Mucosa of descending colon (tissue), 3 donors: ENCODE measurements at regions not wholly inside any gene's neighbourhood (a gene's known extent, or its start where the extent isn't known, plus 50 kb on each side); places are given as distances from the start of the nearest gene placed in this dataset.

Source experiments
- ATAC-seq: fragments of 200-7000 bp; cut with Tn5 transposase; one replicate; pipeline ENCODE4 v1.9.1; 2020; ENCODE audit warnings: mild to moderate bottlenecking, moderate library complexity
- DNase-seq, 3 donors: peaks; one replicate each; pipeline ENCODE4 v3.0.0-alpha.2; 2020
- H3K36me3 ChIP-seq: fragments of 200-600 bp; one replicate; pipeline ENCODE4 v1.8.0; 2021; ENCODE audit warnings: low read depth, mild to moderate bottlenecking
- H3K4me1 ChIP-seq: fragments of 200-600 bp; one replicate; pipeline ENCODE4 v1.8.0; 2021; ENCODE audit warnings: low read depth, mild to moderate bottlenecking
- H3K4me3 ChIP-seq: fragments of 200-600 bp; one replicate; pipeline ENCODE4 v1.8.0; 2021; ENCODE audit warnings: mild to moderate bottlenecking
- H3K9me3 ChIP-seq: fragments of 200-600 bp; one replicate; pipeline ENCODE4 v1.8.0; 2021; ENCODE audit warnings: mild to moderate bottlenecking
- CTCF ChIP-seq: fragments of 200-600 bp; IDR thresholded peaks from one replicate; pipeline ENCODE4 v1.8.0; 2022; ENCODE audit warnings: antibody characterized with exemption, mild to moderate bottlenecking
- intact Hi-C, 2 donors: fragments of 100-400 bp; cut with DNase I in 1 of 2; cut with micrococcal nuclease in 1 of 2; formaldehyde crosslinking; loops; one replicate each; pipeline versions ENCODE4 v1.11.0 to v1.11.1; 2022; cut with DNase I, micrococcal nuclease
- donor health status: DM: no; HTN: no; CAD: no; lungs with moderate emphysema.
- donor health status: DM: no; HTN: no; CAD: no.
- donor health status: DM: no; HTN: yes; CAD: no.

- no peak for TF ChIP-seq CTCF
- Histone ChIP-seq H3K4me3 (no peak overlapping the region), H3K36me3 (no peaks in the 10 kb centered on the region), H3K4me1 (no peaks in the 10 kb centered on the region), H3K9me3 (no peaks in the 10 kb centered on the region)
- intact Hi-C loops: loop anchor here in 1 of 2 donors (10.0 kb wide), 1 partner anchor 305 kb away; no protein-coding TSS in a partner anchor
- DNase-seq: no peak
- ATAC-seq: no peak
These were observed 122.4 kb upstream of the ZNF236 start for GRCh38 chr18:76699923-76700322.

GRCh38 chr18:76697441-76697901 lies 124.9 kb upstream of the ZNF236 start:
- Histone ChIP-seq H3K9me3 (no peaks in the 10 kb centered on the region), H3K4me1 (no peaks in the 10 kb centered on the region), H3K4me3 (no peak overlapping the region), H3K36me3 (no peaks in the 10 kb centered on the region)
- intact Hi-C loops: no loop called here
- ATAC-seq (peak; percentile 78), DNase-seq (peak in 1 of 3 donors; percentile 13)
- no peak for TF ChIP-seq CTCF

GRCh38 chr18:76691800-76692199 lies 130.6 kb upstream of the ZNF236 start:
- intact Hi-C loops: no loop called here
- DNase-seq (no peak), ATAC-seq (no peak)
- no peak for TF ChIP-seq CTCF
- no peaks in the 10 kb centered on the region for H3K9me3 ChIP-seq
- no peak overlapping the region for H3K4me3 ChIP-seq
- no peaks in the 10 kb centered on the region for H3K36me3 ChIP-seq
- H3K4me1 ChIP-seq: no peaks in the 10 kb centered on the region

GRCh38 chr18:76689646-76690264 lies 132.6 kb upstream of the ZNF236 start:
- no peaks in the 10 kb centered on the region for H3K9me3 ChIP-seq
- ATAC-seq (no peak), DNase-seq (no peak)
- intact Hi-C loops: loop anchor here in 1 of 2 donors (5.0 kb wide), 1 partner anchor 292 kb away; no protein-coding TSS in a partner anchor
- no peak for TF ChIP-seq CTCF
- H3K4me3 ChIP-seq: no peak overlapping the region
- no peaks in the 10 kb centered on the region for H3K4me1 ChIP-seq
- H3K36me3 ChIP-seq: no peaks in the 10 kb centered on the region

- TF ChIP-seq CTCF: no peak
- intact Hi-C loops: loop anchor here in 1 of 2 donors (5.0 kb wide), 1 partner anchor 292 kb away; no protein-coding TSS in a partner anchor
- DNase-seq: no peak
These were observed 133.5 kb upstream of the ZNF236 start for GRCh38 chr18:76688724-76689472.

More at GRCh38 chr18:76688724-76689472, 133.5 kb upstream of the ZNF236 start:
- Histone ChIP-seq H3K4me3 (no peak overlapping the region), H3K4me1 (no peaks in the 10 kb centered on the region), H3K36me3 (no peaks in the 10 kb centered on the region), H3K9me3 (no peaks in the 10 kb centered on the region)
- ATAC-seq: no peak
